K562 (cell line): ENCODE measurements at regions not wholly inside any gene's neighbourhood (a gene's known extent, or its start where the extent isn't known, plus 50 kb on each side); places are given as distances from the start of the nearest gene placed in this dataset.

ENCODE experiments used
- ATAC-seq: fragments of 200-7000 bp; cut with Tn5 transposase; 3 replicates; pipeline ENCODE4 v1.9.1; 2020; ENCODE audit warnings: moderate library complexity
- BruUV-seq: library from RNA; stranded (reverse); fragments of 400-500 nt; replicated peaks from 2 replicates; lab custom pipeline; 2021; lab: Mats Ljungman, UMichigan
- CTCF ChIA-PET: fragments of 300-600 bp; formaldehyde crosslinking; extraction: SDS; loops from one replicate; lab custom pipeline; 2021; ENCODE audit warnings: low intra/inter-chr PET ratio; lab: Yijun Ruan, JAX
- POLR2A ChIA-PET: fragments of 300-600, 350-650 bp; sonication (Branson Sonifier 250); formaldehyde crosslinking; extraction: SDS; loops from one replicate; lab custom pipeline; 2021; ENCODE audit warnings: antibody characterized with exemption, inconsistent platforms; lab: Yijun Ruan, JAX
- DNase-seq, 4 experiments: peaks; one replicate each; pipeline versions ENCODE4 v3.0.0 to v3.0.0-alpha.2; 2011 to 2018; ENCODE audit warnings: low spot score in 3 of 4, mixed read lengths in 3 of 4; ENCODE audit errors: extremely low read depth in 1 of 4
- FAIRE-seq: peaks from 2 replicates; lab custom pipeline; 2011; peaks lifted over from hg19 to GRCh38; lab: Jason Lieb, UNC
- H2AFZ ChIP-seq: 2 replicates; pipeline ENCODE4 v1.6.0; 2011; ENCODE audit warnings: low read depth, low read length, control low read depth, inconsistent platforms
- H3K27ac ChIP-seq: fragments of 200-600 bp; 3 replicates; pipeline ENCODE4 v1.8.0; 2011; ENCODE audit warnings: low read depth, mild to moderate bottlenecking, control low read depth, inconsistent platforms, low read length, moderate library complexity, mixed read lengths; ENCODE audit errors: extremely low read depth
- H3K27me3 ChIP-seq, 2 experiments: fragments of 300-600 bp in 1 of 2; 2 replicates in 1 of 2; 3 replicates in 1 of 2; pipeline versions ENCODE4 v1.6.0 to v1.8.0; 2011; ENCODE audit warnings: inconsistent platforms in 2 of 2, low read length in 2 of 2, mild to moderate bottlenecking in 1 of 2, mixed read lengths in 1 of 2, moderate library complexity in 1 of 2; ENCODE audit not compliant: control insufficient read depth in 2 of 2, insufficient read depth in 2 of 2
- H3K36me3 ChIP-seq: fragments of 300-600 bp; 3 replicates; pipeline ENCODE4 v1.8.0; 2011; ENCODE audit warnings: mild to moderate bottlenecking, low read length, inconsistent platforms; ENCODE audit not compliant: control insufficient read depth, insufficient read depth
- H3K4me1 ChIP-seq, 2 experiments: fragments of 200-600 bp in 1 of 2; replicated peaks in 1 of 2; 2 replicates in 1 of 2; 3 replicates in 1 of 2; pipeline versions ENCODE4 v1.5.1 to v1.8.0; 2011; ENCODE audit warnings: inconsistent platforms in 2 of 2, low read length in 2 of 2, mild to moderate bottlenecking in 1 of 2, mixed read lengths in 1 of 2, moderate library complexity in 1 of 2; ENCODE audit not compliant: control insufficient read depth in 2 of 2, insufficient read depth in 2 of 2
- H3K4me2 ChIP-seq: 2 replicates; pipeline ENCODE4 v1.6.1; 2011; ENCODE audit warnings: low read length, control low read depth, inconsistent platforms, mixed read lengths; ENCODE audit not compliant: insufficient read depth
- H3K4me3 ChIP-seq: fragments of 200-600 bp; sonication (generic), shearing (Covaris generic); 2 replicates; pipeline ENCODE4 v1.5.1; 2016; ENCODE audit warnings: control low read depth, inconsistent platforms
- H3K79me2 ChIP-seq: fragments of 200-600 bp; 3 replicates; pipeline ENCODE4 v1.8.0; 2011; ENCODE audit warnings: low read length, inconsistent platforms; ENCODE audit not compliant: control insufficient read depth, insufficient read depth
- H3K9ac ChIP-seq, 2 experiments: 2 replicates each; pipeline versions ENCODE4 v1.6.0 to v1.6.1; 2011; ENCODE audit warnings: low read depth in 2 of 2, low read length in 2 of 2, control low read depth in 1 of 2, inconsistent platforms in 1 of 2, mild to moderate bottlenecking in 1 of 2, mixed read lengths in 1 of 2; ENCODE audit not compliant: insufficient read depth in 1 of 2
- H3K9me1 ChIP-seq: one replicate; pipeline ENCODE4 v1.6.0; 2011; ENCODE audit warnings: inconsistent platforms, mild to moderate bottlenecking, low read length, moderate library complexity; ENCODE audit not compliant: control insufficient read depth, insufficient read depth
- H3K9me3 ChIP-seq: replicated peaks from 2 replicates; pipeline ENCODE4 v1.5.1; 2011; ENCODE audit warnings: low read depth, low read length, inconsistent platforms; ENCODE audit not compliant: control insufficient read depth, insufficient read depth
- H4K20me1 ChIP-seq: replicated peaks from 2 replicates; pipeline ENCODE4 v1.6.1; 2011; ENCODE audit warnings: low read length, inconsistent platforms, mixed read lengths; ENCODE audit not compliant: control insufficient read depth, insufficient read depth
- ID3 ChIP-seq, 2 experiments: fragments of 250-450 bp in 1 of 2; fragments of 450-650 bp in 1 of 2; sonication (Bioruptor Pico) in 1 of 2; IDR thresholded peaks; 2 replicates each; pipeline versions ENCODE4 v1.6.1 to v1.8.0; 2016 to 2021; ENCODE audit warnings: mild to moderate bottlenecking in 2 of 2, moderate library complexity in 2 of 2, missing compliant biosample characterization in 1 of 2, missing genetic modification characterization in 1 of 2
- L3MBTL2 ChIP-seq: fragments of 450-650 bp; IDR thresholded peaks from 2 replicates; pipeline ENCODE4 v1.6.1; 2016; ENCODE audit warnings: mild to moderate bottlenecking, moderate library complexity
- PCBP2 ChIP-seq: fragments of 200-400 bp; formaldehyde crosslinking; IDR thresholded peaks from 2 replicates; pipeline ENCODE4 v1.6.1; 2018; ENCODE audit warnings: low read length, low read depth, mild to moderate bottlenecking, moderate library complexity; ENCODE audit not compliant: poor library complexity, severe bottlenecking
- POU5F1 ChIP-seq: fragments of 150-350 bp; IDR thresholded peaks from 2 replicates; pipeline ENCODE4 v1.6.1; 2014; ENCODE audit warnings: borderline replicate concordance, low read length, low read depth, mild to moderate bottlenecking; ENCODE audit not compliant: partially characterized antibody
- RAD51 ChIP-seq: fragments of 450-650 bp; IDR thresholded peaks from 2 replicates; pipeline ENCODE4 v1.7.1; 2016; ENCODE audit warnings: low read depth, mild to moderate bottlenecking, borderline replicate concordance
- RNF2 ChIP-seq: sonication (generic); IDR thresholded peaks from 2 replicates; pipeline ENCODE4 v1.6.1; 2016
- RUNX1 ChIP-seq: sonication (generic); IDR thresholded peaks from 2 replicates; pipeline ENCODE4 v1.6.1; 2016; ENCODE audit warnings: antibody characterized with exemption, low read depth
- SMARCB1 ChIP-seq: IDR thresholded peaks from 2 replicates; pipeline ENCODE4 v1.6.1; 2011; ENCODE audit warnings: improper control_type of control experiment, low read depth; ENCODE audit not compliant: insufficient read length
- THRA ChIP-seq: fragments of 450-650 bp; IDR thresholded peaks from 2 replicates; pipeline ENCODE4 v1.6.1; 2017; ENCODE audit warnings: mild to moderate bottlenecking, moderate library complexity
- ZNF311 ChIP-seq: fragments of 250-450 bp; sonication (Bioruptor Pico); IDR thresholded peaks from 2 replicates; pipeline ENCODE4 v1.4.0; 2020; ENCODE audit warnings: mild to moderate bottlenecking, moderate library complexity
- ZNF589 ChIP-seq: fragments of 200-800 bp; sonication (Bioruptor generic); IDR thresholded peaks from 2 replicates; pipeline ENCODE4 v1.6.1; 2016; ENCODE audit warnings: low read depth, missing genetic modification characterization, missing compliant biosample characterization
- ZNF699 ChIP-seq: fragments of 250-450 bp; sonication (Bioruptor Pico); IDR thresholded peaks from 2 replicates; pipeline ENCODE4 v1.8.0; 2021; ENCODE audit warnings: mild to moderate bottlenecking, moderate library complexity; ENCODE audit not compliant: insufficient replicate concordance
- WGBS: fragments of 100-300 bp; shearing (Covaris generic); methylation state at CpG from one replicate; pipeline ENCODE4 v1.1.6; 2016; ENCODE audit warnings: low coverage, mixed read lengths; ENCODE audit not compliant: insufficient coverage; ENCODE audit errors: missing lambda C conversion rate; 5-methylcytosine and 5-hydroxymethylcytosine counted together
- in situ Hi-C: fragments of 300-500 bp; cut with MboI; formaldehyde crosslinking; loops from 4 replicates; pipeline ENCODE4 v1.15.0; 2018; ENCODE audit warnings: inconsistent platforms, mixed read lengths
- intact Hi-C: fragments of 100-400 bp; cut with micrococcal nuclease; formaldehyde crosslinking; loops from 2 replicates; pipeline ENCODE4 v1.14.2; 2022

- FAIRE-seq (no peak), ATAC-seq (no peak)
- H3K79me2 ChIP-seq: no peaks in the 10 kb centered on the region
- H3K4me3 ChIP-seq: no peak overlapping the region
- no peaks in the 10 kb centered on the region for H3K27me3 ChIP-seq
- H3K4me1 ChIP-seq: no peaks in the 10 kb centered on the region
- POLR2A ChIA-PET: no interaction called here
- H3K27ac ChIP-seq: no peak overlapping the region
- no peak for TF ChIP-seq SMARCB1
- no peak for TF ChIP-seq ID3 (CRISPR knock-in tag; IDR thresholded peaks at IDR 0.05)
- TF ChIP-seq ID3 (tag; IDR thresholded peaks at IDR 0.05): no peak
- TF ChIP-seq ZNF589 (CRISPR knock-in tag): no peak
- no peak for TF ChIP-seq ZNF311 (CRISPR knock-in tag)
- TF ChIP-seq RAD51: no peak
- no peak for TF ChIP-seq POU5F1
- no peak for TF ChIP-seq RUNX1
- TF ChIP-seq RNF2: no peak
- no peak for TF ChIP-seq L3MBTL2
- TF ChIP-seq PCBP2: no peak
- no peak for TF ChIP-seq ZNF699 (CRISPR knock-in tag)
- TF ChIP-seq THRA: no peak
- TF ChIP-seq, all 486 proteins: peak for 0
- no TSS peak for BruUV-seq
- no peak overlapping the region for H3K9ac ChIP-seq
- 41% methylated on average over 2 of the region's 2 CpGs for WGBS
- H3K9me1 ChIP-seq: no peaks in the 10 kb centered on the region
- H3K4me2 ChIP-seq: no peak overlapping the region
- no peak overlapping the region for H2AFZ ChIP-seq
- H3K9me3 ChIP-seq: no peaks in the 10 kb centered on the region
- in situ Hi-C loops: no loop called here
- H4K20me1 ChIP-seq: no peaks in the 10 kb centered on the region
- H3K36me3 ChIP-seq: no peaks in the 10 kb centered on the region
- intact Hi-C loops: no loop called here
- DNase-seq: no peak
- CTCF ChIA-PET: no interaction called here
Observed at GRCh38 chr6:112935402-112936078, 588.4 kb downstream of the RFPL4B start.
